HepG2 (cell line): ENCODE measurements at regions not wholly inside any gene's neighbourhood (a gene's known extent, or its start where the extent isn't known, plus 50 kb on each side); places are given as distances from the start of the nearest gene placed in this dataset.

Experiments
- BORCS8-MEF2B ChIP-seq: sonication (generic); formaldehyde crosslinking; IDR thresholded peaks from 2 replicates; pipeline ENCODE4 v1.8.0; 2022; ENCODE audit warnings: mild to moderate bottlenecking, missing genetic modification reagents
- CHD2 ChIP-seq: IDR thresholded peaks from 2 replicates; pipeline ENCODE4 v1.6.1; 2011; ENCODE audit warnings: low read depth, low read length, improper control_type of control experiment
- CREB3 ChIP-seq: sonication (generic); formaldehyde crosslinking; IDR thresholded peaks from 2 replicates; pipeline ENCODE4 v1.5.0; 2020; ENCODE audit warnings: missing genetic modification reagents
- GABPA ChIP-seq, 2 experiments: IDR thresholded peaks; 2 replicates each; pipeline ENCODE4 v1.6.1; 2011 to 2016; ENCODE audit warnings: low read depth in 2 of 2, low read length in 1 of 2, missing biosample characterization in 1 of 2, missing genetic modification characterization in 1 of 2
- PRDM4 ChIP-seq: sonication (generic); formaldehyde crosslinking; IDR thresholded peaks from 2 replicates; pipeline ENCODE4 v1.9.0; 2021; ENCODE audit warnings: missing genetic modification reagents, borderline replicate concordance
- SP2 ChIP-seq: sonication (generic); formaldehyde crosslinking; IDR thresholded peaks from 2 replicates; pipeline ENCODE4 v1.5.1; 2020; ENCODE audit warnings: mild to moderate bottlenecking, missing genetic modification reagents
- TAF1 ChIP-seq: sonication (generic); formaldehyde crosslinking; IDR thresholded peaks from 2 replicates; pipeline ENCODE4 v1.4.0; 2020; ENCODE audit warnings: missing genetic modification reagents
- TF ChIP-seq, protein P1 (sequence below): IDR thresholded peaks from 2 replicates; pipeline ENCODE4 v1.6.1; 2016; ENCODE audit warnings: low read depth
- TF ChIP-seq, protein P2 (sequence below): sonication (generic); formaldehyde crosslinking; IDR thresholded peaks from 2 replicates; pipeline ENCODE4 v1.5.0; 2020; ENCODE audit warnings: mild to moderate bottlenecking, missing genetic modification reagents, moderate library complexity

DNA sequence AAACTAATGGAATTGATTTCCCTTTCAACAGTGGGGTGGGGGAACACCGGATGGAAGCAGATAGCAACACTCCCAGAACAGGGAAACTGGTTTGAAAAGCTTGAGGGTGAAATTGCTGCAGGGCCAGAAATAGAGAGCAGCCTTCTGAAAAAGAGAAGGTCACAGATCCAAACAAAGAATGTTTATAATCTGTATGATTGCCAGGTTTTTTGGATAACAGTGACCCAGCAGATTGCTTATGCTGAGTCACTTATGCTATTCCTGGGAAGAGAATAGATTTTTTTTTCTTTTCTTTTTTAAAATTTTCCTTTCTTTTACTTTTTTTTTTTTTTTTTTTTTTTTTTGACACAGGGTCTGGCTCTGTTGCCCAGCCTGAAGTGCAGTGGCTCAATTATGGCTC is 641.3 kb downstream of the KCNJ2 start:
- TF ChIP-seq, protein P1, sequence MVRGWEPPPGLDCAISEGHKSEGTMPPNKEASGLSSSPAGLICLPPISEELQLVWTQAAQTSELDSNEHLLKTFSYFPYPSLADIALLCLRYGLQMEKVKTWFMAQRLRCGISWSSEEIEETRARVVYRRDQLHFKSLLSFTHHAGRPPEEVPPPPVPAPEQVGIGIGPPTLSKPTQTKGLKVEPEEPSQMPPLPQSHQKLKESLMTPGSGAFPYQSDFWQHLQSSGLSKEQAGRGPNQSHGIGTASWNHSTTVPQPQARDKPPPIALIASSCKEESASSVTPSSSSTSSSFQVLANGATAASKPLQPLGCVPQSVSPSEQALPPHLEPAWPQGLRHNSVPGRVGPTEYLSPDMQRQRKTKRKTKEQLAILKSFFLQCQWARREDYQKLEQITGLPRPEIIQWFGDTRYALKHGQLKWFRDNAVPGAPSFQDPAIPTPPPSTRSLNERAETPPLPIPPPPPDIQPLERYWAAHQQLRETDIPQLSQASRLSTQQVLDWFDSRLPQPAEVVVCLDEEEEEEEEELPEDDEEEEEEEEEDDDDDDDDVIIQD (CRISPR knock-in tag), result no peak
- TF ChIP-seq BORCS8-MEF2B (CRISPR knock-in tag) (no peak), GABPA (IDR thresholded peaks at IDR 0.05; ENCODE audit: low read depth, low read length) (no peak), GABPA (CRISPR knock-in tag; IDR thresholded peaks at IDR 0.05; ENCODE audit: low read depth) (no peak), PRDM4 (CRISPR knock-in tag) (no peak), CREB3 (CRISPR knock-in tag) (no peak), CHD2 (no peak), TAF1 (CRISPR knock-in tag) (no peak), SP2 (CRISPR knock-in tag) (no peak)
- TF ChIP-seq, protein P2, sequence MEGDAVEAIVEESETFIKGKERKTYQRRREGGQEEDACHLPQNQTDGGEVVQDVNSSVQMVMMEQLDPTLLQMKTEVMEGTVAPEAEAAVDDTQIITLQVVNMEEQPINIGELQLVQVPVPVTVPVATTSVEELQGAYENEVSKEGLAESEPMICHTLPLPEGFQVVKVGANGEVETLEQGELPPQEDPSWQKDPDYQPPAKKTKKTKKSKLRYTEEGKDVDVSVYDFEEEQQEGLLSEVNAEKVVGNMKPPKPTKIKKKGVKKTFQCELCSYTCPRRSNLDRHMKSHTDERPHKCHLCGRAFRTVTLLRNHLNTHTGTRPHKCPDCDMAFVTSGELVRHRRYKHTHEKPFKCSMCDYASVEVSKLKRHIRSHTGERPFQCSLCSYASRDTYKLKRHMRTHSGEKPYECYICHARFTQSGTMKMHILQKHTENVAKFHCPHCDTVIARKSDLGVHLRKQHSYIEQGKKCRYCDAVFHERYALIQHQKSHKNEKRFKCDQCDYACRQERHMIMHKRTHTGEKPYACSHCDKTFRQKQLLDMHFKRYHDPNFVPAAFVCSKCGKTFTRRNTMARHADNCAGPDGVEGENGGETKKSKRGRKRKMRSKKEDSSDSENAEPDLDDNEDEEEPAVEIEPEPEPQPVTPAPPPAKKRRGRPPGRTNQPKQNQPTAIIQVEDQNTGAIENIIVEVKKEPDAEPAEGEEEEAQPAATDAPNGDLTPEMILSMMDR (CRISPR knock-in tag), result no peak
